H9 (cell line): ENCODE measurements at regions not wholly inside any gene's neighbourhood (a gene's known extent, or its start where the extent isn't known, plus 50 kb on each side); places are given as distances from the start of the nearest gene placed in this dataset.

Source experiments
- DNase-seq: peaks from one replicate; pipeline ENCODE4 v3.0.0-alpha.2; 2017
- H2AFZ ChIP-seq: one replicate; pipeline ENCODE4 v1.6.1; 2013; ENCODE audit warnings: mild to moderate bottlenecking, low read length, control low read depth, moderate library complexity
- H2AK5ac ChIP-seq: 2 replicates; pipeline ENCODE4 v1.6.1; 2013; ENCODE audit warnings: low read length, control low read depth, mixed read lengths; ENCODE audit not compliant: insufficient read length
- H2BK120ac ChIP-seq: one replicate; pipeline ENCODE4 v1.6.1; 2013; ENCODE audit warnings: low read depth, mild to moderate bottlenecking, low read length, control low read depth, inconsistent platforms; ENCODE audit not compliant: poor library complexity, severe bottlenecking
- H2BK12ac ChIP-seq: 2 replicates; pipeline ENCODE4 v1.6.1; 2013; ENCODE audit warnings: low read length, control low read depth, mixed read lengths, low read depth; ENCODE audit not compliant: insufficient read length
- H2BK15ac ChIP-seq: 2 replicates; pipeline ENCODE4 v1.6.1; 2013; ENCODE audit warnings: low read depth, low read length, control low read depth
- H2BK20ac ChIP-seq: one replicate; pipeline ENCODE4 v1.6.1; 2013; ENCODE audit warnings: low read depth, mild to moderate bottlenecking, low read length, control low read depth, inconsistent platforms; ENCODE audit not compliant: poor library complexity, severe bottlenecking
- H2BK5ac ChIP-seq: 2 replicates; pipeline ENCODE4 v1.6.1; 2013; ENCODE audit warnings: low read length, control low read depth, mixed read lengths; ENCODE audit not compliant: insufficient read length
- H3K14ac ChIP-seq: 2 replicates; pipeline ENCODE4 v1.6.1; 2013; ENCODE audit warnings: low read length, control low read depth; ENCODE audit not compliant: insufficient read depth
- H3K18ac ChIP-seq: 2 replicates; pipeline ENCODE4 v1.6.1; 2013; ENCODE audit warnings: low read depth, mild to moderate bottlenecking, mixed read lengths, low read length, control low read depth; ENCODE audit not compliant: insufficient read length
- H3K23ac ChIP-seq: 2 replicates; pipeline ENCODE4 v1.6.1; 2013; ENCODE audit warnings: low read length, control low read depth, mixed read lengths, low read depth; ENCODE audit not compliant: insufficient read length
- H3K23me2 ChIP-seq: 2 replicates; pipeline ENCODE4 v1.6.1; 2013; ENCODE audit warnings: low read depth, mild to moderate bottlenecking, mixed read lengths, low read length, control low read depth; ENCODE audit not compliant: insufficient read length, poor library complexity, severe bottlenecking
- H3K27ac ChIP-seq: 2 replicates; pipeline ENCODE4 v1.5.1; 2013; ENCODE audit warnings: low read length, control low read depth, mixed read lengths, low read depth; ENCODE audit not compliant: insufficient read length
- H3K27me3 ChIP-seq: 2 replicates; pipeline ENCODE4 v1.6.1; 2013; ENCODE audit warnings: low read length, control low read depth, inconsistent platforms; ENCODE audit not compliant: insufficient read depth
- H3K4ac ChIP-seq: 2 replicates; pipeline ENCODE4 v1.6.1; 2013; ENCODE audit warnings: low read depth, mild to moderate bottlenecking, control low read depth, inconsistent platforms, low read length, moderate library complexity
- H3K4me1 ChIP-seq: 2 replicates; pipeline ENCODE4 v1.6.1; 2013; ENCODE audit warnings: low read length, control low read depth, inconsistent platforms; ENCODE audit not compliant: insufficient read depth
- H3K4me2 ChIP-seq: 2 replicates; pipeline ENCODE4 v1.6.1; 2013; ENCODE audit warnings: low read length, control low read depth, mixed read lengths; ENCODE audit not compliant: insufficient read length, insufficient read depth
- H3K56ac ChIP-seq: 2 replicates; pipeline ENCODE4 v1.6.1; 2013; ENCODE audit warnings: low read depth, mild to moderate bottlenecking, mixed read lengths, low read length, control low read depth; ENCODE audit not compliant: insufficient read length
- H3K79me1 ChIP-seq: 2 replicates; pipeline ENCODE4 v1.6.1; 2013; ENCODE audit warnings: low read depth, mild to moderate bottlenecking, moderate library complexity, low read length, control low read depth, inconsistent platforms; ENCODE audit not compliant: insufficient read depth, poor library complexity, severe bottlenecking
- H3K79me2 ChIP-seq: 2 replicates; pipeline ENCODE4 v1.6.1; 2013; ENCODE audit warnings: low read length, control low read depth, inconsistent platforms; ENCODE audit not compliant: insufficient read depth
- H3K9ac ChIP-seq: 2 replicates; pipeline ENCODE4 v1.6.1; 2013; ENCODE audit warnings: low read length, control low read depth, mixed read lengths; ENCODE audit not compliant: insufficient read length; ENCODE audit errors: extremely low read depth
- H3K9me3 ChIP-seq: one replicate; pipeline ENCODE4 v1.6.1; 2013; ENCODE audit warnings: low read depth, low read length, inconsistent platforms; ENCODE audit not compliant: control insufficient read depth
- H3T11ph ChIP-seq: one replicate; pipeline ENCODE4 v1.6.1; 2013; ENCODE audit warnings: mild to moderate bottlenecking, low read length, control low read depth, inconsistent platforms
- H4K20me1 ChIP-seq: one replicate; pipeline ENCODE4 v1.6.1; 2013; ENCODE audit not compliant: control insufficient read depth, insufficient read length, insufficient read depth
- H4K5ac ChIP-seq: 2 replicates; pipeline ENCODE4 v1.6.1; 2013; ENCODE audit warnings: low read depth, mild to moderate bottlenecking, mixed read lengths, low read length, control low read depth; ENCODE audit not compliant: insufficient read length
- H4K8ac ChIP-seq: replicated peaks from 2 replicates; pipeline ENCODE4 v1.6.1; 2013; ENCODE audit warnings: low read length, control low read depth, mixed read lengths, low read depth; ENCODE audit not compliant: insufficient read length
- H4K91ac ChIP-seq: 2 replicates; pipeline ENCODE4 v1.6.1; 2013; ENCODE audit warnings: low read depth, mild to moderate bottlenecking, moderate library complexity, mixed read lengths, low read length, control low read depth; ENCODE audit not compliant: insufficient read length
- H3K27ac Mint-ChIP-seq, 3 experiments: 2 replicates in 2 of 3; 3 replicates in 1 of 3; pipeline ENCODE4 v1.8.0; 2020 to 2021; ENCODE audit warnings: mixed read lengths in 3 of 3, mild to moderate bottlenecking in 1 of 3, moderate library complexity in 1 of 3
- H3K27me3 Mint-ChIP-seq: 2 replicates; pipeline ENCODE4 v1.8.0; 2021; ENCODE audit warnings: low read depth, mild to moderate bottlenecking, moderate library complexity, mixed read lengths
- H3K36me3 Mint-ChIP-seq, 3 experiments: 2 replicates in 2 of 3; 3 replicates in 1 of 3; pipeline ENCODE4 v1.8.0; 2020 to 2021; ENCODE audit warnings: low read depth in 3 of 3, mixed read lengths in 3 of 3; ENCODE audit not compliant: insufficient read depth in 1 of 3
- H3K4me1 Mint-ChIP-seq, 2 experiments: 2 replicates each; pipeline ENCODE4 v1.8.0; 2020; ENCODE audit warnings: mixed read lengths in 2 of 2
- H3K4me3 Mint-ChIP-seq, 2 experiments: 2 replicates in 1 of 2; 3 replicates in 1 of 2; pipeline ENCODE4 v1.8.0; 2020 to 2021; ENCODE audit warnings: mild to moderate bottlenecking in 2 of 2, mixed read lengths in 2 of 2, moderate library complexity in 1 of 2
- H3K9me3 Mint-ChIP-seq, 2 experiments: 2 replicates in 1 of 2; 3 replicates in 1 of 2; pipeline ENCODE4 v1.8.0; 2020; ENCODE audit warnings: mild to moderate bottlenecking in 2 of 2, mixed read lengths in 2 of 2, moderate library complexity in 1 of 2
- WGBS: extraction: QIAGEN DNeasy Blood & Tissue Kit; methylation state at CpG from one replicate; pipeline ENCODE4 v1.1.7; 2013; ENCODE audit warnings: missing lambda C conversion rate, low lambda C conversion rate, mixed read lengths; ENCODE audit not compliant: insufficient read length; ENCODE audit errors: extremely low coverage; 5-methylcytosine and 5-hydroxymethylcytosine counted together
- TF ChIP-seq, protein P1 (sequence below): fragments of 200-600 bp; sonication (generic); conservative IDR thresholded peaks from 3 replicates; pipeline ENCODE4 v1.8.0; 2021; ENCODE audit warnings: antibody characterized with exemption, mild to moderate bottlenecking

GRCh38 chr3:30549600-30549999 lies 56.8 kb upstream of the TGFBR2 start:
- peak overlapping the region; percentile 57 to 93 (median 71); a peak in 5 of 7 replicates for H3K27ac Mint-ChIP-seq
- peaks cover 9 to 15% (median 12%) of the 10 kb centered on the region in 3 experiments for H3K36me3 Mint-ChIP-seq
- Histone ChIP-seq H4K5ac (no peak overlapping the region), H3K79me1 (no peaks in the 10 kb centered on the region), H3K56ac (no peak overlapping the region), H3K23me2 (no peaks in the 10 kb centered on the region), H3K27ac (peak overlapping the region; percentile 95), H4K20me1 (no peaks in the 10 kb centered on the region), H3K23ac (no peak overlapping the region), H3K9ac (no peak overlapping the region), H3K27me3 (no peaks in the 10 kb centered on the region), H4K8ac (no peak overlapping the region), H3K9me3 (no peaks in the 10 kb centered on the region), H2AK5ac (no peak overlapping the region), H3K4me2 (no peak overlapping the region), H3K4me1 (peaks cover 14% of the 10 kb centered on the region; the same call in 1 of the 2 replicates), H2BK15ac (no peak overlapping the region), H3K18ac (no peak overlapping the region), H2BK20ac (no peak overlapping the region), H2BK5ac (no peak overlapping the region), H3K79me2 (no peaks in the 10 kb centered on the region), H2AFZ (no peak overlapping the region), H2BK12ac (no peak overlapping the region), H4K91ac (no peak overlapping the region), H3T11ph (no peak overlapping the region), H2BK120ac (no peak overlapping the region), H3K4ac (no peak overlapping the region), H3K14ac (no peak overlapping the region)
- H3K27me3 Mint-ChIP-seq: no peaks in the 10 kb centered on the region; the same call in 1 of the 2 replicates
- WGBS: no CpG with 5 or more reads among the region's 4 CpGs
- TF ChIP-seq, protein P1, sequence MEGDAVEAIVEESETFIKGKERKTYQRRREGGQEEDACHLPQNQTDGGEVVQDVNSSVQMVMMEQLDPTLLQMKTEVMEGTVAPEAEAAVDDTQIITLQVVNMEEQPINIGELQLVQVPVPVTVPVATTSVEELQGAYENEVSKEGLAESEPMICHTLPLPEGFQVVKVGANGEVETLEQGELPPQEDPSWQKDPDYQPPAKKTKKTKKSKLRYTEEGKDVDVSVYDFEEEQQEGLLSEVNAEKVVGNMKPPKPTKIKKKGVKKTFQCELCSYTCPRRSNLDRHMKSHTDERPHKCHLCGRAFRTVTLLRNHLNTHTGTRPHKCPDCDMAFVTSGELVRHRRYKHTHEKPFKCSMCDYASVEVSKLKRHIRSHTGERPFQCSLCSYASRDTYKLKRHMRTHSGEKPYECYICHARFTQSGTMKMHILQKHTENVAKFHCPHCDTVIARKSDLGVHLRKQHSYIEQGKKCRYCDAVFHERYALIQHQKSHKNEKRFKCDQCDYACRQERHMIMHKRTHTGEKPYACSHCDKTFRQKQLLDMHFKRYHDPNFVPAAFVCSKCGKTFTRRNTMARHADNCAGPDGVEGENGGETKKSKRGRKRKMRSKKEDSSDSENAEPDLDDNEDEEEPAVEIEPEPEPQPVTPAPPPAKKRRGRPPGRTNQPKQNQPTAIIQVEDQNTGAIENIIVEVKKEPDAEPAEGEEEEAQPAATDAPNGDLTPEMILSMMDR: no peak
- H3K4me1 Mint-ChIP-seq: peaks cover 52 to 61% of the 10 kb centered on the region in 2 experiments
- H3K9me3 Mint-ChIP-seq: peaks cover 8 to 13% of the 10 kb centered on the region in 2 experiments
- H3K4me3 Mint-ChIP-seq: 0 out of 5 replicates have a peak overlapping the region, but pooled peaks of 1 of the 2 experiments have one; percentile 30
- peak; percentile 65 for DNase-seq
